ENCODE measurements at regions not wholly inside any gene's neighbourhood (a gene's known extent, or its start where the extent isn't known, plus 50 kb on each side); places are given as distances from the start of the nearest gene placed in this dataset.
"Not testable (repeated sequence)": the region's sequence is repeated elsewhere in the genome, so short reads cannot be mapped to it uniquely, and the experiment has no call there.

GRCh38 chr15:96053031-96053780 lies 277.3 kb upstream of the NR2F2 start:
- DNase-seq, result no peak

GRCh38 chr15:96053781-96054428 lies 276.6 kb upstream of the NR2F2 start:
- DNase-seq, result no peak

- DNase-seq, result no peak
Observed at GRCh38 chr15:96054621-96055020, 275.9 kb upstream of the NR2F2 start.

GRCh38 chr15:96058103-96058851 lies 272.2 kb upstream of the NR2F2 start:
- DNase-seq, result peak; percentile 11

- not testable (repeated sequence) for DNase-seq
Observed at GRCh38 chr15:96058852-96059103, 271.7 kb upstream of the NR2F2 start.

- DNase-seq, result not testable (repeated sequence)
Observed at GRCh38 chr15:96060591-96060990, 269.9 kb upstream of the NR2F2 start.

GRCh38 chr15:96064351-96064756 lies 266.1 kb upstream of the NR2F2 start:
- no peak for DNase-seq

- DNase-seq, result no peak
Observed at GRCh38 chr15:96066126-96066525, 264.4 kb upstream of the NR2F2 start.

GRCh38 chr15:96066852-96067495 lies 263.5 kb upstream of the NR2F2 start:
- DNase-seq, result no peak

GRCh38 chr15:96067677-96068076 lies 262.8 kb upstream of the NR2F2 start:
- no peak for DNase-seq

GRCh38 chr15:96068897-96069296 lies 261.6 kb upstream of the NR2F2 start:
- no peak for DNase-seq

GRCh38 chr15:96070636-96071035 lies 259.9 kb upstream of the NR2F2 start:
- no peak for DNase-seq

GRCh38 chr15:96072821-96073220 lies 257.7 kb upstream of the NR2F2 start:
- no peak for DNase-seq

GRCh38 chr15:96073908-96074307 lies 256.6 kb upstream of the NR2F2 start:
- DNase-seq, result no peak

GRCh38 chr15:96075895-96076294 lies 254.6 kb upstream of the NR2F2 start:
- no peak for DNase-seq

GRCh38 chr15:96076350-96076749 lies 254.2 kb upstream of the NR2F2 start:
- DNase-seq, result no peak

- DNase-seq, result no peak
Observed at GRCh38 chr15:96079041-96079440, 251.5 kb upstream of the NR2F2 start.

- DNase-seq, result no peak
Observed at GRCh38 chr15:96079882-96080281, 250.6 kb upstream of the NR2F2 start.

- no peak for DNase-seq
Observed at GRCh38 chr15:96086164-96086563, 244.3 kb upstream of the NR2F2 start.

GRCh38 chr15:96087180-96087884 lies 243.2 kb upstream of the NR2F2 start:
- DNase-seq, result no peak

GRCh38 chr15:96088650-96089049 lies 241.8 kb upstream of the NR2F2 start:
- no peak for DNase-seq

GRCh38 chr15:96089405-96090058 lies 241.0 kb upstream of the NR2F2 start:
- DNase-seq, result no peak

Data from activated CD4-positive, alpha-beta T cell treated with anti-CD3 and anti-CD28 coated beads, Interleukin-10, Interleukin-2, amounts not matched to agents 100 ng/mL and 50 ng/mL, durations not matched to agents 16 hours and 8 hours (primary cell).